K562 (cell line): ENCODE measurements at regions not wholly inside any gene's neighbourhood (a gene's known extent, or its start where the extent isn't known, plus 50 kb on each side); places are given as distances from the start of the nearest gene placed in this dataset.

Source experiments
- ATAC-seq: fragments of 200-7000 bp; cut with Tn5 transposase; 3 replicates; pipeline ENCODE4 v1.9.1; 2020; ENCODE audit warnings: moderate library complexity
- BruUV-seq: library from RNA; stranded (reverse); fragments of 400-500 nt; replicated peaks from 2 replicates; lab custom pipeline; 2021; lab: Mats Ljungman, UMichigan
- CTCF ChIA-PET: fragments of 300-600 bp; formaldehyde crosslinking; extraction: SDS; loops from one replicate; lab custom pipeline; 2021; ENCODE audit warnings: low intra/inter-chr PET ratio; lab: Yijun Ruan, JAX
- POLR2A ChIA-PET: fragments of 300-600, 350-650 bp; sonication (Branson Sonifier 250); formaldehyde crosslinking; extraction: SDS; loops from one replicate; lab custom pipeline; 2021; ENCODE audit warnings: antibody characterized with exemption, inconsistent platforms; lab: Yijun Ruan, JAX
- DNase-seq, 4 experiments: peaks; one replicate each; pipeline versions ENCODE4 v3.0.0 to v3.0.0-alpha.2; 2011 to 2018; ENCODE audit warnings: low spot score in 3 of 4, mixed read lengths in 3 of 4; ENCODE audit errors: extremely low read depth in 1 of 4
- FAIRE-seq: peaks from 2 replicates; lab custom pipeline; 2011; peaks lifted over from hg19 to GRCh38; lab: Jason Lieb, UNC
- H2AFZ ChIP-seq: 2 replicates; pipeline ENCODE4 v1.6.0; 2011; ENCODE audit warnings: low read depth, low read length, control low read depth, inconsistent platforms
- H3K27ac ChIP-seq: fragments of 200-600 bp; 3 replicates; pipeline ENCODE4 v1.8.0; 2011; ENCODE audit warnings: low read depth, mild to moderate bottlenecking, control low read depth, inconsistent platforms, low read length, moderate library complexity, mixed read lengths; ENCODE audit errors: extremely low read depth
- H3K27me3 ChIP-seq, 2 experiments: fragments of 300-600 bp in 1 of 2; 2 replicates in 1 of 2; 3 replicates in 1 of 2; pipeline versions ENCODE4 v1.6.0 to v1.8.0; 2011; ENCODE audit warnings: inconsistent platforms in 2 of 2, low read length in 2 of 2, mild to moderate bottlenecking in 1 of 2, mixed read lengths in 1 of 2, moderate library complexity in 1 of 2; ENCODE audit not compliant: control insufficient read depth in 2 of 2, insufficient read depth in 2 of 2
- H3K36me3 ChIP-seq: fragments of 300-600 bp; 3 replicates; pipeline ENCODE4 v1.8.0; 2011; ENCODE audit warnings: mild to moderate bottlenecking, low read length, inconsistent platforms; ENCODE audit not compliant: control insufficient read depth, insufficient read depth
- H3K4me1 ChIP-seq, 2 experiments: fragments of 200-600 bp in 1 of 2; replicated peaks in 1 of 2; 2 replicates in 1 of 2; 3 replicates in 1 of 2; pipeline versions ENCODE4 v1.5.1 to v1.8.0; 2011; ENCODE audit warnings: inconsistent platforms in 2 of 2, low read length in 2 of 2, mild to moderate bottlenecking in 1 of 2, mixed read lengths in 1 of 2, moderate library complexity in 1 of 2; ENCODE audit not compliant: control insufficient read depth in 2 of 2, insufficient read depth in 2 of 2
- H3K4me2 ChIP-seq: 2 replicates; pipeline ENCODE4 v1.6.1; 2011; ENCODE audit warnings: low read length, control low read depth, inconsistent platforms, mixed read lengths; ENCODE audit not compliant: insufficient read depth
- H3K4me3 ChIP-seq: fragments of 200-600 bp; sonication (generic), shearing (Covaris generic); 2 replicates; pipeline ENCODE4 v1.5.1; 2016; ENCODE audit warnings: control low read depth, inconsistent platforms
- H3K79me2 ChIP-seq: fragments of 200-600 bp; 3 replicates; pipeline ENCODE4 v1.8.0; 2011; ENCODE audit warnings: low read length, inconsistent platforms; ENCODE audit not compliant: control insufficient read depth, insufficient read depth
- H3K9ac ChIP-seq, 2 experiments: 2 replicates each; pipeline versions ENCODE4 v1.6.0 to v1.6.1; 2011; ENCODE audit warnings: low read depth in 2 of 2, low read length in 2 of 2, control low read depth in 1 of 2, inconsistent platforms in 1 of 2, mild to moderate bottlenecking in 1 of 2, mixed read lengths in 1 of 2; ENCODE audit not compliant: insufficient read depth in 1 of 2
- H3K9me1 ChIP-seq: one replicate; pipeline ENCODE4 v1.6.0; 2011; ENCODE audit warnings: inconsistent platforms, mild to moderate bottlenecking, low read length, moderate library complexity; ENCODE audit not compliant: control insufficient read depth, insufficient read depth
- H3K9me3 ChIP-seq: replicated peaks from 2 replicates; pipeline ENCODE4 v1.5.1; 2011; ENCODE audit warnings: low read depth, low read length, inconsistent platforms; ENCODE audit not compliant: control insufficient read depth, insufficient read depth
- H4K20me1 ChIP-seq: replicated peaks from 2 replicates; pipeline ENCODE4 v1.6.1; 2011; ENCODE audit warnings: low read length, inconsistent platforms, mixed read lengths; ENCODE audit not compliant: control insufficient read depth, insufficient read depth
- DIDO1 ChIP-seq: fragments of 450-650 bp; IDR thresholded peaks from 2 replicates; pipeline ENCODE4 v1.6.1; 2016; ENCODE audit warnings: low read depth, missing biosample characterization, missing genetic modification characterization
- ETS2 ChIP-seq: IDR thresholded peaks from 2 replicates; pipeline ENCODE4 v1.6.1; 2016; ENCODE audit warnings: borderline replicate concordance, missing genetic modification characterization, mild to moderate bottlenecking, moderate library complexity, missing compliant biosample characterization; ENCODE audit not compliant: poor library complexity, severe bottlenecking
- EWSR1 ChIP-seq: fragments of 450-650 bp; IDR thresholded peaks from 2 replicates; pipeline ENCODE4 v1.6.1; 2018; ENCODE audit warnings: borderline replicate concordance, mild to moderate bottlenecking, low read depth, moderate library complexity; ENCODE audit not compliant: partially characterized antibody
- HMG20A ChIP-seq: fragments of 450-650 bp; formaldehyde crosslinking; conservative IDR thresholded peaks from 2 replicates; pipeline ENCODE4 v1.4.0; 2020; ENCODE audit warnings: mild to moderate bottlenecking, mixed read lengths
- PHB ChIP-seq: fragments of 250-450 bp; sonication (Bioruptor Pico); IDR thresholded peaks from 2 replicates; pipeline ENCODE4 v1.5.0; 2021
- POLR2H ChIP-seq: IDR thresholded peaks from 2 replicates; pipeline ENCODE4 v1.6.1; 2016; ENCODE audit warnings: missing genetic modification characterization, low read depth, mild to moderate bottlenecking, control low read depth, missing compliant biosample characterization, moderate library complexity
- SMARCA4 ChIP-seq: fragments of 450-650 bp; IDR thresholded peaks from 2 replicates; pipeline ENCODE4 v1.6.1; 2016
- TGIF2 ChIP-seq: sonication (generic); formaldehyde crosslinking; IDR thresholded peaks from 2 replicates; pipeline ENCODE4 v1.8.1; 2022; ENCODE audit warnings: mild to moderate bottlenecking, missing genetic modification reagents, moderate library complexity
- TRIM24 ChIP-seq, 2 experiments: fragments of 450-650 bp; IDR thresholded peaks; 2 replicates each; pipeline ENCODE4 v1.6.1; 2016
- XRCC3 ChIP-seq: fragments of 450-650 bp; IDR thresholded peaks from 2 replicates; pipeline ENCODE4 v1.6.1; 2017; ENCODE audit warnings: mild to moderate bottlenecking, moderate library complexity
- YY1 ChIP-seq, 3 experiments: IDR thresholded peaks; 2 replicates each; pipeline ENCODE4 v1.6.1; 2011; ENCODE audit warnings: low read length in 2 of 3, mild to moderate bottlenecking in 2 of 3, moderate library complexity in 2 of 3, borderline replicate concordance in 1 of 3, control low read depth in 1 of 3, low read depth in 1 of 3; ENCODE audit not compliant: insufficient read depth in 3 of 3, insufficient replicate concordance in 2 of 3, control insufficient read depth in 1 of 3, insufficient read length in 1 of 3; ENCODE audit errors: extremely low read depth in 1 of 3
- ZFPM2 ChIP-seq: fragments of 250-450 bp; sonication (Bioruptor Pico); IDR thresholded peaks from 2 replicates; pipeline ENCODE4 v1.5.1; 2022; ENCODE audit warnings: mild to moderate bottlenecking
- ZNF134 ChIP-seq: fragments of 250-450 bp; sonication (Bioruptor Pico); conservative IDR thresholded peaks from 2 replicates; pipeline ENCODE4 v1.4.0; 2020
- ZNF253 ChIP-seq: fragments of 250-450 bp; sonication (Bioruptor Pico); conservative IDR thresholded peaks from 2 replicates; pipeline ENCODE4 v1.6.1; 2021; ENCODE audit warnings: mild to moderate bottlenecking
- ZNF354B ChIP-seq: fragments of 250-450 bp; sonication (Bioruptor Pico); IDR thresholded peaks from 2 replicates; pipeline ENCODE4 v1.4.0; 2020
- WGBS: fragments of 100-300 bp; shearing (Covaris generic); methylation state at CpG from one replicate; pipeline ENCODE4 v1.1.6; 2016; ENCODE audit warnings: low coverage, mixed read lengths; ENCODE audit not compliant: insufficient coverage; ENCODE audit errors: missing lambda C conversion rate; 5-methylcytosine and 5-hydroxymethylcytosine counted together
- in situ Hi-C: fragments of 300-500 bp; cut with MboI; formaldehyde crosslinking; loops from 4 replicates; pipeline ENCODE4 v1.15.0; 2018; ENCODE audit warnings: inconsistent platforms, mixed read lengths
- intact Hi-C: fragments of 100-400 bp; cut with micrococcal nuclease; formaldehyde crosslinking; loops from 2 replicates; pipeline ENCODE4 v1.14.2; 2022
- TF ChIP-seq, protein P1 (sequence below): IDR thresholded peaks from 2 replicates; pipeline ENCODE4 v1.6.1; 2011; ENCODE audit warnings: borderline replicate concordance, low read depth, mild to moderate bottlenecking, moderate library complexity, low read length; ENCODE audit not compliant: insufficient read depth, poor library complexity, severe bottlenecking
- TF ChIP-seq, protein P2 (sequence below): fragments of 250-450 bp; sonication (Bioruptor Pico); IDR thresholded peaks from 2 replicates; pipeline ENCODE4 v1.4.0; 2020; ENCODE audit warnings: mild to moderate bottlenecking, moderate library complexity

DNA sequence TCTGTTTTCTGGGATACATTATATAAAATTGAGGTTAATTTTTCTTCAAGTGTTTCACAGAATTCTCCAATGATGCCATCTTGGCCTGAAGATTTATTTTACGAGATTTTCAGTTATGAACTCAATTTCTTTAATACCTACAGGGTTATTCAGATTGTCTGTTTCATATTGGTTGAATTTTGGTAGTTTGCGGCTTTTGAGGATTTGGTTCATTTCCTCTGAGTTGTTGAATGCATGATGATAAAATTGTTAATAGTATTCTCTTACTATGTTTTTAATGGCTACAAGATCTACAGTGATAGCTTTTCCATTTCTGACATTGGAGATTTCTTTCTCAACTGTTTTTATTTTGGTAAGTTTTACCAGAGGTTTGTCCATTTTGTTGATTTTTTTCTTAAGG is 63.9 kb upstream of the PTPRG start:
- no peaks in the 10 kb centered on the region for H3K9me3 ChIP-seq
- no peaks in the 10 kb centered on the region for H3K36me3 ChIP-seq
- FAIRE-seq (no peak), ATAC-seq (no peak), DNase-seq (no peak)
- no peaks in the 10 kb centered on the region for H3K9me1 ChIP-seq
- intact Hi-C loops: no loop called here
- no peak overlapping the region for H2AFZ ChIP-seq
- H3K27me3 ChIP-seq: no peaks in the 10 kb centered on the region
- ChIA-PET CTCF (no interaction called here), POLR2A (no interaction called here)
- no peak overlapping the region for H3K4me2 ChIP-seq
- WGBS: 11% methylated on average over 2 of the region's 2 CpGs
- no peak overlapping the region for H3K9ac ChIP-seq
- H3K4me1 ChIP-seq: no peaks in the 10 kb centered on the region
- no TSS peak for BruUV-seq
- in situ Hi-C loops: no loop called here
- no peak overlapping the region for H3K27ac ChIP-seq
- TF ChIP-seq YY1 (IDR thresholded peaks at IDR 0.05; ENCODE audit: borderline replicate concordance in 1 of 3, control insufficient read depth in 1 of 3, extremely low read depth in 1 of 3, insufficient read depth in 3 of 3, insufficient read length in 1 of 3, insufficient replicate concordance in 2 of 3, low read depth in 1 of 3, low read length in 2 of 3) (no peak), POLR2H (no peak), ZNF253 (CRISPR knock-in tag) (no peak), ETS2 (tag) (no peak), PHB (CRISPR knock-in tag) (no peak), ZNF354B (CRISPR knock-in tag) (no peak), TGIF2 (CRISPR knock-in tag) (no peak), ZNF134 (no peak), ZFPM2 (CRISPR knock-in tag) (no peak), TRIM24 (IDR thresholded peaks at IDR 0.05) (no peak), SMARCA4 (no peak), DIDO1 (tag) (no peak), HMG20A (CRISPR knock-in tag) (no peak), XRCC3 (no peak), EWSR1 (no peak)
- TF ChIP-seq, protein P1, sequence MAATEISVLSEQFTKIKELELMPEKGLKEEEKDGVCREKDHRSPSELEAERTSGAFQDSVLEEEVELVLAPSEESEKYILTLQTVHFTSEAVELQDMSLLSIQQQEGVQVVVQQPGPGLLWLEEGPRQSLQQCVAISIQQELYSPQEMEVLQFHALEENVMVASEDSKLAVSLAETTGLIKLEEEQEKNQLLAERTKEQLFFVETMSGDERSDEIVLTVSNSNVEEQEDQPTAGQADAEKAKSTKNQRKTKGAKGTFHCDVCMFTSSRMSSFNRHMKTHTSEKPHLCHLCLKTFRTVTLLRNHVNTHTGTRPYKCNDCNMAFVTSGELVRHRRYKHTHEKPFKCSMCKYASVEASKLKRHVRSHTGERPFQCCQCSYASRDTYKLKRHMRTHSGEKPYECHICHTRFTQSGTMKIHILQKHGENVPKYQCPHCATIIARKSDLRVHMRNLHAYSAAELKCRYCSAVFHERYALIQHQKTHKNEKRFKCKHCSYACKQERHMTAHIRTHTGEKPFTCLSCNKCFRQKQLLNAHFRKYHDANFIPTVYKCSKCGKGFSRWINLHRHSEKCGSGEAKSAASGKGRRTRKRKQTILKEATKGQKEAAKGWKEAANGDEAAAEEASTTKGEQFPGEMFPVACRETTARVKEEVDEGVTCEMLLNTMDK: no peak
- TF ChIP-seq, protein P2, sequence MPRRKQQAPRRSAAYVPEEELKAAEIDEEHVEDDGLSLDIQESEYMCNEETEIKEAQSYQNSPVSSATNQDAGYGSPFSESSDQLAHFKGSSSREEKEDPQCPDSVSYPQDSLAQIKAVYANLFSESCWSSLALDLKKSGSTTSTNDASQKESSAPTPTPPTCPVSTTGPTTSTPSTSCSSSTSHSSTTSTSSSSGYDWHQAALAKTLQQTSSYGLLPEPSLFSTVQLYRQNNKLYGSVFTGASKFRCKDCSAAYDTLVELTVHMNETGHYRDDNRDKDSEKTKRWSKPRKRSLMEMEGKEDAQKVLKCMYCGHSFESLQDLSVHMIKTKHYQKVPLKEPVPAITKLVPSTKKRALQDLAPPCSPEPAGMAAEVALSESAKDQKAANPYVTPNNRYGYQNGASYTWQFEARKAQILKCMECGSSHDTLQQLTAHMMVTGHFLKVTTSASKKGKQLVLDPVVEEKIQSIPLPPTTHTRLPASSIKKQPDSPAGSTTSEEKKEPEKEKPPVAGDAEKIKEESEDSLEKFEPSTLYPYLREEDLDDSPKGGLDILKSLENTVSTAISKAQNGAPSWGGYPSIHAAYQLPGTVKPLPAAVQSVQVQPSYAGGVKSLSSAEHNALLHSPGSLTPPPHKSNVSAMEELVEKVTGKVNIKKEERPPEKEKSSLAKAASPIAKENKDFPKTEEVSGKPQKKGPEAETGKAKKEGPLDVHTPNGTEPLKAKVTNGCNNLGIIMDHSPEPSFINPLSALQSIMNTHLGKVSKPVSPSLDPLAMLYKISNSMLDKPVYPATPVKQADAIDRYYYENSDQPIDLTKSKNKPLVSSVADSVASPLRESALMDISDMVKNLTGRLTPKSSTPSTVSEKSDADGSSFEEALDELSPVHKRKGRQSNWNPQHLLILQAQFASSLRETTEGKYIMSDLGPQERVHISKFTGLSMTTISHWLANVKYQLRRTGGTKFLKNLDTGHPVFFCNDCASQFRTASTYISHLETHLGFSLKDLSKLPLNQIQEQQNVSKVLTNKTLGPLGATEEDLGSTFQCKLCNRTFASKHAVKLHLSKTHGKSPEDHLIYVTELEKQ (CRISPR knock-in tag): no peak
- TF ChIP-seq, all 486 proteins: peak for 0
- Histone ChIP-seq H4K20me1 (no peaks in the 10 kb centered on the region), H3K79me2 (no peaks in the 10 kb centered on the region), H3K4me3 (no peak overlapping the region)
